HG02763 (cell line): ENCODE measurements at regions not wholly inside any gene's neighbourhood (a gene's known extent, or its start where the extent isn't known, plus 50 kb on each side); places are given as distances from the start of the nearest gene placed in this dataset.
"Not testable (repeated sequence)": the region's sequence is repeated elsewhere in the genome, so short reads cannot be mapped to it uniquely, and the experiment has no call there.

Experiments used
- ATAC-seq: cut with Tn5 transposase; IDR thresholded peaks from one replicate; pipeline ENCODE4 v1.9.1; 2021; ENCODE audit warnings: mild to moderate bottlenecking, moderate library complexity; ENCODE audit not compliant: unreplicated experiment

- no peak for ATAC-seq
These were observed 487.3 kb upstream of the SPRED2 start for GRCh38 chr2:65919550-65920188.

GRCh38 chr2:65918760-65919187, 486.4 kb upstream of the SPRED2 start:
- ATAC-seq, result no peak

- no peak for ATAC-seq
These were observed 485.6 kb upstream of the SPRED2 start for GRCh38 chr2:65917986-65918385.

- ATAC-seq, result no peak
These were observed 484.4 kb upstream of the SPRED2 start for GRCh38 chr2:65916785-65917295.

- ATAC-seq, result no peak
These were observed 483.8 kb upstream of the SPRED2 start for GRCh38 chr2:65916177-65916576.

- ATAC-seq, result no peak
These were observed 482.9 kb upstream of the SPRED2 start for GRCh38 chr2:65915273-65915672.

- ATAC-seq, result no peak
These were observed 481.9 kb upstream of the SPRED2 start for GRCh38 chr2:65914244-65914786.

GRCh38 chr2:65913813-65914212, 481.4 kb upstream of the SPRED2 start:
- ATAC-seq, result no peak

GRCh38 chr2:65901756-65902155, 469.4 kb upstream of the SPRED2 start:
- ATAC-seq, result no peak

GRCh38 chr2:65896446-65896845, 464.0 kb upstream of the SPRED2 start:
- no peak for ATAC-seq

- ATAC-seq, result not testable (repeated sequence)
These were observed 457.7 kb upstream of the SPRED2 start for GRCh38 chr2:65890131-65890530.

- no peak for ATAC-seq
These were observed 452.9 kb upstream of the SPRED2 start for GRCh38 chr2:65885266-65885665.

GRCh38 chr2:65881592-65881991, 449.2 kb upstream of the SPRED2 start:
- ATAC-seq, result no peak

GRCh38 chr2:65880436-65880835, 448.0 kb upstream of the SPRED2 start:
- ATAC-seq, result no peak

- no peak for ATAC-seq
These were observed 445.6 kb upstream of the SPRED2 start for GRCh38 chr2:65878011-65878340.

GRCh38 chr2:65877331-65878010, 445.1 kb upstream of the SPRED2 start:
- ATAC-seq, result no peak

GRCh38 chr2:65876114-65876513, 443.7 kb upstream of the SPRED2 start:
- no peak for ATAC-seq

GRCh38 chr2:65870826-65871225, 438.4 kb upstream of the SPRED2 start:
- ATAC-seq, result no peak

- ATAC-seq, result no peak
These were observed 436.9 kb upstream of the SPRED2 start for GRCh38 chr2:65869296-65869695.

- ATAC-seq, result no peak
These were observed 435.8 kb upstream of the SPRED2 start for GRCh38 chr2:65868177-65868576.

- ATAC-seq, result no peak
These were observed 435.0 kb upstream of the SPRED2 start for GRCh38 chr2:65867446-65867845.

GRCh38 chr2:65866148-65866547, 433.7 kb upstream of the SPRED2 start:
- ATAC-seq, result no peak
